GM13976 (cell line): ENCODE measurements at regions not wholly inside any gene's neighbourhood (a gene's known extent, or its start where the extent isn't known, plus 50 kb on each side); places are given as distances from the start of the nearest gene placed in this dataset.
A peak's percentile ranks its signal among the peaks of the same experiment; 100 is the strongest.

Experiments
- DNase-seq: peaks from one replicate; pipeline ENCODE4 v3.0.0; 2012; ENCODE audit warnings: low spot score
- in situ Hi-C: fragments of 300-500 bp; cut with MboI; formaldehyde crosslinking; loops from one replicate; pipeline ENCODE4 v1.12.0; 2022; ENCODE audit warnings: low sequenced_read_pairs, mixed read lengths, inconsistent platforms; ENCODE audit not compliant: unreplicated experiment
- TF ChIP-seq, protein P1 (sequence below): IDR thresholded peaks from 2 replicates; pipeline ENCODE4 v1.5.1; 2012; ENCODE audit warnings: borderline replicate concordance, mild to moderate bottlenecking; ENCODE audit not compliant: insufficient read depth; ENCODE audit errors: extremely low read depth, missing control alignments, control extremely low read depth

DNA sequence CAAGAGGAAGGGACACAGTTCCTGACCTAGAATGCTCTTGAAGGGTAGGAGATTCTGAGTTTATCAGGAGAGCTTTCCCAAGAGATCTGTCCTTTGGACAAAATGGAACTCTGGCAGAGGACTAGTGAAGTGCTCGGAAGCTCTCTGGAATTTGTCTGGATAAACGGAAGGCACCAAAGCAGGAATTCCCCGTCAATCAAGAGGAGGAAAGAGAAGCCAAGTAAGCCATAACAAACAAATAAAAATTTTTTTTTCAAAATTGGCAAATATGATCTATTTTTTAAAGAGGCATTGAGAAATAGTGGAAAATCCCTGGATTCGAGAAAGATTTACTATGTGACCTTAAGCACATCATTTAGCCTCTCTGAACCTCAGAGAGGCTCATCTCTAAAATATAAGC is 99.2 kb downstream of the GRIN2B start:
- in situ Hi-C loops: no loop called here
- TF ChIP-seq, protein P1, sequence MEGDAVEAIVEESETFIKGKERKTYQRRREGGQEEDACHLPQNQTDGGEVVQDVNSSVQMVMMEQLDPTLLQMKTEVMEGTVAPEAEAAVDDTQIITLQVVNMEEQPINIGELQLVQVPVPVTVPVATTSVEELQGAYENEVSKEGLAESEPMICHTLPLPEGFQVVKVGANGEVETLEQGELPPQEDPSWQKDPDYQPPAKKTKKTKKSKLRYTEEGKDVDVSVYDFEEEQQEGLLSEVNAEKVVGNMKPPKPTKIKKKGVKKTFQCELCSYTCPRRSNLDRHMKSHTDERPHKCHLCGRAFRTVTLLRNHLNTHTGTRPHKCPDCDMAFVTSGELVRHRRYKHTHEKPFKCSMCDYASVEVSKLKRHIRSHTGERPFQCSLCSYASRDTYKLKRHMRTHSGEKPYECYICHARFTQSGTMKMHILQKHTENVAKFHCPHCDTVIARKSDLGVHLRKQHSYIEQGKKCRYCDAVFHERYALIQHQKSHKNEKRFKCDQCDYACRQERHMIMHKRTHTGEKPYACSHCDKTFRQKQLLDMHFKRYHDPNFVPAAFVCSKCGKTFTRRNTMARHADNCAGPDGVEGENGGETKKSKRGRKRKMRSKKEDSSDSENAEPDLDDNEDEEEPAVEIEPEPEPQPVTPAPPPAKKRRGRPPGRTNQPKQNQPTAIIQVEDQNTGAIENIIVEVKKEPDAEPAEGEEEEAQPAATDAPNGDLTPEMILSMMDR: no peak

DNA sequence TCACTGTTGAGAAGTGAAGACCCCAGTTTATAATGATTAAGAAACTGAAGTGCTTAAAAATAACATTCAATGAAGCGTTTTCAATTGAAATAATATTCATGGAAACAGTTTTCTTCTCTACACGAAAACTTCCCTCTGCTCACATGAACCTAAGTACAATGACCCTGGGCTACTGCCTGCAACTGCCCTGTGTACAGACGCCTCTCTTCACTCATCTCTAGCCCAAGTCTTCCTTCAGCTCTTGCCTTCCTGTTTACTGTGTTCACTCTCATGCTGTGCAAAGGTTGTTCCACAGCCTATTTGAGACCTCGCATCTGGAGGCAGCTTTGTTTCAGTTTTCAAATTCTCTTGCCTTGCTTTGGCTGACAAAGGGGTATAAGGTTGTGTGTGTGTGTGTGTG is 100.8 kb downstream of the GRIN2B start:
- in situ Hi-C loops: no loop called here
- TF ChIP-seq, protein P1: no peak
- DNase-seq: no peak

More for the DNA sequence above, 99.2 kb downstream of the GRIN2B start:
- DNase-seq: no peak

DNA sequence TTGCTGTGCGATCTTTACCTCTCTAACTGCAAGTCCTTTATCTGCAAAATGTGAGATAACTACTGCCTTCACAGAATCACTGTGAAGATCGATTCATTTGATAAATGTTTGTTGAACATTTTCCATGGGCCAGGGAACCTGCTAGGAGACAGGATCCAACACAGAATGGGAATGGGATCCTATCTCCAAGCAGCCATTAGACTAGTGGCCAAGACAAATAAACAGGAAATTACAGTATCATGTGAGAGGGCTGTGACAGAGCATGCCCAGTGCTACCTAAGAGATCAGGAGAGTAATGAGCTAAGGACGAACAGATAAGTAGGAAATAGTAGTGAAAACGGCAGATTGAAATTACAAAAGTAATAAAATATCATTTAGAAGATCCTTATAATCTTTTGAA is 105.7 kb downstream of the GRIN2B start:
- DNase-seq: no peak
- in situ Hi-C loops: no loop called here
- TF ChIP-seq, protein P1: no peak

DNA sequence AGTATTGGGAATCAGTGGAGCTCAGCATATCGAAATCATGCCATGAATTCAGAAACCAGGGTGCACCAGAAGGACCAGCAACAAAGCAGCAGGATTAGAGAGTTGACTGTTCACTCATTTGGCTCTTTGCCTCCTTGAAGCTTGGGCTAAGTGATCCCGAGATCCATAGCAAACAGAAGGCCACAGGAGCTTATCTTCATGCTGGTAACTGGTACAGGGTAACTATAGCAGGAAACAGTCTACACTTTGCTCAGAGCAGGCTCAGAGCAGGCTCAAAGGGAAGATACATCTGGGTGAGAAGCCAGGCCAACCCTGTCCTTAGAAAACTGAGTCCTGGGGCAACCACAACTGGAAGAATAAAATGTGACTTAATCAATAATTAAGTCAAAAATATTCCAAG is 111.1 kb downstream of the GRIN2B start:
- DNase-seq: no peak
- in situ Hi-C loops: no loop called here
- TF ChIP-seq, protein P1: no peak

DNA sequence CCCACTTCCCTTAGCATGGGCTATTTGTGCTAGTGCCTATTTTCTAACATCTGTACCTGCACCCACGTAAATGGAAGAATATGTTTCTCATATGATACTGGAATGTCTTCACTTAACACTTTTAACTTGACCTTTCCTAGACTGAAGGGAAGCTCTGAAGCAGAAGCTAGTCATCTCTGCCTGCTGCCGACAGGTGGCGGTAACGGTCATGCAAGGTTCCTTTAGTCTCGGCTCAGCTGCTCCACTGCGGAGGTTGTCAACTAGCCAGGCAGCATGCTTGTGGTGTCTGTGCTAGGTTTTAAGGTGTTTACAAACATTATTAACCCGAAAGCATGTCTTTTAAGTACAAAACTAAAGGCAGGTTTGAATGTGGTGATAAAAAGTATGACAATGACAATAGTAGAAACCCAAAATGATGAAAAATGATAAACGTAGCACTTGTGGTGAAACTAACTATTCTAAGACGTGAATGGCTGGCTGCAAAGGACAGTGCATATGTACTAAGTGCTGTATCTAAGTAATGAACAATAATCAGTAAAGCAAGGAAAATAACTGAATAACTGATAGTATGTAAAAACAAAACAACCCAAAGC is 117.2 kb downstream of the GRIN2B start:
- peak; percentile 61 for DNase-seq
- in situ Hi-C loops: no loop called here

DNA sequence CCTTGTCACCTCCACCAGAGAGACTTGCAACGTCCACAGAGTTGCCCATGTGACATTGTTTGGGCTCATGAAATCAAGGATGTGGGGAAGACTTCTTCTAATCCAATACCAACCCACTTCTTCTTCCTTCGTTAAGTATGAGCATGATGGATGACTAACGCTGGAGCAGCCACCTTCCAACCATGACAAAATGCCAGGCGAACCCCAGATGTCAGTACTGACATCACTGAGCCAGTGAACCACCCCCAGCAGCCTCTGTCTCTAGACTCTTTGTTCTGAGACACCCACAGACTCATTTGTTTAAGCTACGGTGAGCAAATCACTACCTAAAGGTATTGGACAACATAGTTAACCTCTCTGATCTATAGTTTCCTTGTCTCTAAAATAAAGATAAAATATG is 123.7 kb downstream of the GRIN2B start:
- no peak for DNase-seq
- in situ Hi-C loops: loop anchor here (10.0 kb wide), 1 partner anchor 307 kb away; no protein-coding TSS in a partner anchor
- TF ChIP-seq, protein P1: no peak

More for the DNA sequence above, 117.2 kb downstream of the GRIN2B start:
- TF ChIP-seq, protein P1: peak; percentile 95
